Suprapubic skin (tissue), 4 donors: ENCODE measurements at regions not wholly inside any gene's neighbourhood (a gene's known extent, or its start where the extent isn't known, plus 50 kb on each side); places are given as distances from the start of the nearest gene placed in this dataset.

Experiments used
- POLR2A ChIP-seq, 2 donors: fragments of 450-650 bp; IDR thresholded peaks; one replicate each; pipeline ENCODE4 v1.6.1; 2017; ENCODE audit warnings: antibody characterized with exemption in 2 of 2, mild to moderate bottlenecking in 2 of 2, moderate library complexity in 2 of 2
- POLR2AphosphoS5 ChIP-seq, 3 donors: sonication (generic); formaldehyde crosslinking; IDR thresholded peaks; one replicate each; pipeline ENCODE4 v1.6.1; 2017; ENCODE audit warnings: antibody characterized with exemption in 3 of 3
- TF ChIP-seq, protein P1 (sequence below), 2 donors: fragments of 200-600 bp in 1 of 2; fragments of 450-650 bp in 1 of 2; sonication (generic) in 1 of 2; IDR thresholded peaks; one replicate each; pipeline ENCODE4 v1.5.1; 2016 to 2019; ENCODE audit warnings: antibody characterized with exemption in 2 of 2, mild to moderate bottlenecking in 1 of 2, moderate library complexity in 1 of 2

DNA sequence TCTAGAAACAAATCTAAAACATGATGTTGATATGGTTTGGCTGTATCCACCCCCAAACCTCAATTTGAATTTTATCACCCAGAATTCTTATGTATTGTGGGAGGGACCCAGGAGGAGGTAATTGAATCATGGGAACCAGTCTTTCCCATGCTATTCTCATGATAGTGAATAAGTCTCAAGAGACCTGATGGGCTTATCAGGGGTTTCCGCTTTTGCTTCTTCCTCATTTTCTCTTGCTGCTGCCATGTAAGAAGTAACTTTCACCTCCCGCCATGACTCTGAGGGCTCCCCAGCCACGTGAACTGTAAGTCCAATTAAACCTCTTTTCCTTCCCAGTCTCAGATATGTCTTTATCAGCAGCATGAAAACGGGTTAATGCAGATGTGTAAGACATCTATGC lies 232.7 kb upstream of the ONECUT1 start:
- TF ChIP-seq, protein P1, sequence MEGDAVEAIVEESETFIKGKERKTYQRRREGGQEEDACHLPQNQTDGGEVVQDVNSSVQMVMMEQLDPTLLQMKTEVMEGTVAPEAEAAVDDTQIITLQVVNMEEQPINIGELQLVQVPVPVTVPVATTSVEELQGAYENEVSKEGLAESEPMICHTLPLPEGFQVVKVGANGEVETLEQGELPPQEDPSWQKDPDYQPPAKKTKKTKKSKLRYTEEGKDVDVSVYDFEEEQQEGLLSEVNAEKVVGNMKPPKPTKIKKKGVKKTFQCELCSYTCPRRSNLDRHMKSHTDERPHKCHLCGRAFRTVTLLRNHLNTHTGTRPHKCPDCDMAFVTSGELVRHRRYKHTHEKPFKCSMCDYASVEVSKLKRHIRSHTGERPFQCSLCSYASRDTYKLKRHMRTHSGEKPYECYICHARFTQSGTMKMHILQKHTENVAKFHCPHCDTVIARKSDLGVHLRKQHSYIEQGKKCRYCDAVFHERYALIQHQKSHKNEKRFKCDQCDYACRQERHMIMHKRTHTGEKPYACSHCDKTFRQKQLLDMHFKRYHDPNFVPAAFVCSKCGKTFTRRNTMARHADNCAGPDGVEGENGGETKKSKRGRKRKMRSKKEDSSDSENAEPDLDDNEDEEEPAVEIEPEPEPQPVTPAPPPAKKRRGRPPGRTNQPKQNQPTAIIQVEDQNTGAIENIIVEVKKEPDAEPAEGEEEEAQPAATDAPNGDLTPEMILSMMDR (IDR thresholded peaks at IDR 0.05) = no peak
- no peak for TF ChIP-seq POLR2AphosphoS5 (IDR thresholded peaks at IDR 0.05)
- TF ChIP-seq POLR2A (IDR thresholded peaks at IDR 0.05) = no peak
